ENCODE measurements at regions not wholly inside any gene's neighbourhood (a gene's known extent, or its start where the extent isn't known, plus 50 kb on each side); places are given as distances from the start of the nearest gene placed in this dataset.

DNA sequence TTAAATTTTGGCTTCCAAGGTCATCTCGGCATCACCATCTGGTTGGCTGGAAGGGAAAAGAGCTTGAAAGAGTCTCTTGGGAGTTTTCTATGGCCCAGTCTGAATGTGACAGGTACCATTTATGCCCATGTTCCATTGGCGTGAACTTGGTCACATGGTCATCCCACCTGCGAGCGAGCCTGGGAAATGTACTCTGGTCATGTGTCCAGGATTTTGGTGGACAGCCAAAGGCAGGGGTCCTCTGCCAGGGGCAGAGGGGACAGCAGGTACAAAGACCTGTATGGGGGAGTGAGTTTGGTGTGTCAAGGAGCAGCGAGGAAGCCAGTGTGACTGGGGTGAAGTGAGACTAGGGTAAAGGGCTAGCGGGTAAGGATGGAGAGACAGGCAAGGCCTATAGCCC is 112.6 kb downstream of the CDC5L start:
- DNase-seq (ENCODE audit: low read depth in 3 of 3, low spot score in 2 of 3), result no peak

DNA sequence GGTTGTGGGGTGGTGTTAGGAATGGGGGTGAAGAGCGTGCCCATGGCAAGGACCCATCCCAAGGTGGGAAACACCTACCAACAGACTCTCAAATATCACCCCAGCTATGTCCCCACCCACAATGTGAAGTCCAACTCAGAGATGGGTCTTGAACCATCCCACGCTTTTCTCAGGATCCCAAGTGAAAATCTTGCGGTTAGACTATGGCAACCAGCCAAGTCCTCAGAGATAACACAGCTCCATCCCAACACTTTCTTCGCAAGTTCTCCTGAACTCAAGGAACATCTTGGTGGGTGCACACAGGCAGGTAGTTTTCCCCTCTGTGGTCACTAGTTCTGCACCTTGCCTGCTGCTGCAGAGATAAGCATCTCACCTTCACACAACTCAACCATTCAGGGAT is 116.0 kb downstream of the CDC5L start:
- DNase-seq (ENCODE audit: low read depth in 3 of 3, low spot score in 2 of 3), result no peak

DNA sequence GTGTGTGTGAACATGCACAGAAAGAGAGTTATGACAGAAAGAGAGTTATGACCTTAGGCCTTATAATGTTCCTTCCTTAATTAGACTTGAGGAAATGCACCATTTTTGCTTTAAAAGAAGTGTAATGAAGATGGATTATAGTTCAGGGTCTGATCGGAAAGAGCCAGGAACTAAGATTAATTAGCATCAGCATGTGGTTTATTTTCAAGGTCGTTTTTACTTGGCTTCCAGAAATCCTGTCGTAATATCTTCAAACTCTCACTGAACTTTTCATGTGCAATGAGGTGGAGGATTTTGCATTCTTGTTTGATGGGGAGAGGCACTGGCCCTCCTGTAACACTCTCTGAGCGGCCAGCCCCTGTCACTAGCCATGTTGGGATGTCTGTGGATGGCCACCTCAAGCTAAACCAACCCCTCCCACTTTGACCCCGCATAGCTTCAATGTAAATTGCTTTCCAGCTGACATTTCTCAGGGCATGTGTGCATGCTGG is 116.8 kb downstream of the CDC5L start:
- peak; percentile 51 to 64 (median 51) for DNase-seq (ENCODE audit: low read depth in 3 of 3, low spot score in 2 of 3)

DNA sequence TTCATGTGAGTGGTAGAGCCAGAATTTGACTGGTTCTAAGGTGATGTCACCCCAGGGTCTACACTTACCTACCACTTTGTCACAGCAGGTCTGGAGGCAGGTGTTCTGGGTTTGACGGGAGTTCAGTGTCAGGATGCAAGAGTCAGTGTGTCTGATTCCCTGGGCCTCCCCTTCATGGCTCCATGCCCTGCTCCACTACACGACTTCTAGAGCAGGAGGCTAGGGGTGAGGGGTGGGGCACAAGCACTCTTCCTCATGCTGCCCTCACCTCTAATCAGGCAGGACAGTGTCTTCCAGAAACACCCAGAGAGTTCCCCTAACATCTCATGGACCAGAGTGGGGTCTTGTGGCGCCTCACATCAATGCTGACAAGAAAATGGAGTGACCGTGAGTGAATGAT is 118.2 kb downstream of the CDC5L start:
- no peak for DNase-seq (ENCODE audit: low read depth in 3 of 3, low spot score in 2 of 3)

DNA sequence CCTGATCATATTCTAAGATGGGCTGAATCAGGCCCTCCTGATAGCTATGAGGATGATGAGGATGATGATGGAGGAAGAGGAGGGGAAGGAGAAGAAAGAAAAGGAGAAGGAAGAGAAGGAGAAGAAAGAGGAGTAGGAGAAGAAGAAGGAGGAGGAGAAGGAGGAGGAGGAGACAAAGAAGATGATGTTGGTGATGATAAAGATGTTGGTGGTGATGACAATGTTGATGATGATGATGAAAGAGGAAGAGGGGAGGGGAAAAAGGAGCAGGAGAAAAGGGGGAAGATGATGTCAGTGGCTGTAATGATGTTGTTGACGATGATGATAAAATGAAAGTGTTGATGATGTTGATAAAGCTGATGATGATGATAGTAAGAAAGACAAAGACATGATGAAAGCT is 119.5 kb downstream of the CDC5L start:
- no peak for DNase-seq (ENCODE audit: low read depth in 3 of 3, low spot score in 2 of 3)

DNA sequence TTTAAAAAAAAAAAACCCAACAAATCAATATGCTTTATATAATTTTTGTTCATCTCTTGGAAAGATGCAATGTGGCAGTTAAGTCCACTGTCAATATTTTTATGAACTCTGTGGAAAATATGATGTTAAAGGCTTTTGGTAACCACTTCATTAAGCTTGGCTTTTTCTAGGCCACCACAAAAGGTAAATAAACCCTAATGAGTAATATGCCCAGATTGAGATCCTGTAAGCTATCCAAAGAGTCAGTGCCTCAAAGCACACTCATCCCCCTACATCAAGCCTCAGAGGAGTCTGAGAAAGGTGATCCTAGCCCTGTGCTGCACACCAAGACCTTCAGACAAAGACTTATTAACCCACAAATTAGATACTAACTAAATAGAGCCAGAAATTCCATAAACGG is 121.1 kb downstream of the CDC5L start:
- no peak for DNase-seq (ENCODE audit: low read depth in 3 of 3, low spot score in 2 of 3)

DNA sequence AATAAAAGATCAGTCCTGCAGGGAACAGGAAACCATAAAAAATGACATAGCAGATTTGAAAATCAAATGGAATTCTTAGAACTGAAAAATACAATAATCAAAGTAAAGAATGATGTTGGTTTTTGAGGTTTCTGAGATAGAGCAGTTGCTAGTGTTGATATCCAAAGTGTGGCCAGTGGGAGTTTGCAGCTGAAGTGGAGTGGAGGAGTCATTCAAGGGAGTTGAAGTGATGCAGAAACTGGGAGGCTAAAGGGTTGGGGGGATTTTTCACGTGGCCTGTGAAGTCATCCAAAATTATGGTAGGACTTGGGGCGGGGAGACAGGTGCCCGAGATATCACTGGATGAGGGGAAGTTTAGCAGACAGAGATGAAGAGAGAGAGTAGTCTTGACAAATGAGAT is 123.6 kb downstream of the CDC5L start:
- DNase-seq (ENCODE audit: low read depth in 3 of 3, low spot score in 2 of 3), result no peak

DNA sequence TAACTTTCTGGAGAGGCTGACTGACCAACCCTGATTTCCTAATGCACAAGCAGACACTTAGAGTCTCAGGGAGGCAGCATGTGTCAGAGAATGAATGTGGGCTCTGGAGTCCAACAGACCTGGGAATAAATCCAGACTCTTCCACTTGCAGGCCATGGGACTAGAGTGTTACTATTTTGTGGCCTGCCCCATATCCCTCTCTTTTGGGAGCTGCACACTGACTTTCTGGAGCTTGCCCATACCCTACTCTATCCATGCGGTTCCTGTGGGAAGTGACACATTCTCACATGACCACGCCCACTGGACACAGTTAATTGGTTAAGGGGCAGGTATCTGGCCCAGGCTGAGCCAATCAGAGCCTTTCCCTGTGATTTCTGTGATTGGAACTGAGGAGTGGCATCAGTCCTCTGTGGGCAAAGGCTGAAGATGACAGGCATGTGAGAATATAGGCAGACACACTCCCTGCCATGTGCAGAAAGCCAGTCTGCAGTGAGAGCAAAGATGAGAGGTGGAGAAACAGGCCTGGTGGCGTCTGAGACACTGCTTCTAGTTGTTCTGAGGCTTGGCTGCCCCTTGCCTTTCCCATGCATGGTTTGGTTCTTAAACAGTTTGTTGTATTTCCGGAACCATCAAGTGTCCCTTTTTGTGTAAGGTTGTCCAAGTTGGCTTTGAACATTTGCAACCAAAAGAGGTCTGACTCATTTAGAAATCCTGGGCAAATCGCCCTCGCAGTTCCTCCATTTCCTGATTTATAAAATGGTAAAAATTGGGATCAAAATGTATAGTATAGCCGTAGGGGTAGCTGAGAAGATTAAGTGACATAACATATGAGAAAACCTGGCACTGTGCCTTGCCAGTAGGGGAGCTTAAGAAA is 125.6 kb downstream of the CDC5L start:
- no peak for DNase-seq (ENCODE audit: low read depth in 3 of 3, low spot score in 2 of 3)

DNA sequence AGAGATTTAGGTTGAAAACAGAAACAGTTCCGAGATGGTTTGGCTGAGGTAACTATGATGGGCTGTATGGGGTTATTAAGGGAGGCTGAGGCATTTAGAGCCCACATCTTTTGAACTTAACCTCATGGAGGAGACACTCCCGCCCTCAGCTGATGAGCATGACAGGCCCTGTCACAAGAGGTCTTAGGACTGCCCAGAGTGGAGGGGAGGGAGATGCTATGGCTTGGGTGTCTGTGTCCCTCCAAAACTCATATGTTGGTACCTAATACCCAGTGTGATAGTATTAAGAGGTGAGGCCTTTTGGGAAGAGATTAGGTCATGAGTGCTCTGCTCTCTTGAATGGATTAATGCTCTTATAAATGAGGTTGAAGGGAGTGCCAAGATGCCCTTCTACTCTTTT is 126.6 kb downstream of the CDC5L start:
- DNase-seq (ENCODE audit: low read depth in 3 of 3, low spot score in 2 of 3), result no peak

DNA sequence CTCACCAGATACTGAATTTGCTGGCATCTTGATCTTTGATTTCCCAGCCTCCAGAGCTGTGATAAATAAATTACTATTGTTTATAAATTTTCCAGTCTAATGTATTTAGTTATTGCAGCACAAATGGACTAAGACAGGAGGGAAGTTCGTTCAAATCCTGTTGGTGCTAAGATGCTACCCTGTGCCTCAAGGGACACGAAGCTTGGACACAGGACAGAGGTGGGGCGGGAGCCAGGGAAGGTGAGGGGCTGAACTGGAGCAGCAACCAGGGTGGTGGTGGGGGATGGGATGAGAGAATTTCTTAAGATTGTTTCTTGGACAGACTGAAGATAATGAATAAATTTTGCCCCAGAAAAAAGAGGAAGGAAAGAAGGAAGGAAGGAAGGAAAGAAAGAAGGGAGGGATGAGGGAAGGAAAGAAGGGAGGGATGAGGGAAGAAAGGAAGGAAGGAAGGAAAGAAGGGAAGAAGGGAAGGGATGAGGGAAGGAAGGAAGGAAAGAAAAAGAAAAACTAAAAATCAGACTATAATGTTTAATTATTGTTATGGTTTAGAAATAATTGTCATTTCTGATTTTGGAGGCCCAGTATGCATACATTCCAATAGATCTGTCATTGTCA is 127.2 kb downstream of the CDC5L start:
- no peak for DNase-seq (ENCODE audit: low read depth in 3 of 3, low spot score in 2 of 3)

DNA sequence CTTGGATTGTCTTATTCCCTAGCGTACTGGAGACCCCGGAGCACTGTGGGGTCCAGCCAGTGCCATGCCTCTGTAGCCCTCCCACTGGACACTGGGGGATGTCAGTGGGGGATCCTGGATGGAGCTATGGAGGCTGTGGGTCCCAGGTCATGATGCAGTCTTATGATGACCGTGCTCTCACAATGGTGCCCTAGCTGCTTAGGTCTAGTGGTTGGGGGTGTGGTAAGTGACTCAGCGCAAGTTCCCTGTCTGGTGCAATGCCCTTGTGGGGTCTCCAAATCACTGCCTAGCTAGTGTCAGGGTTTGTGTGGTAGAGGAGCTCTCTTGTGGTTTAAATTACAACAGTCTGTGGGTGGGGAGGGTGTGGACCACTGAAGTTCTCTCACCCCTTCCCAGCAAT is 135.4 kb downstream of the CDC5L start:
- no peak for DNase-seq (ENCODE audit: low read depth in 3 of 3, low spot score in 2 of 3)

DNA sequence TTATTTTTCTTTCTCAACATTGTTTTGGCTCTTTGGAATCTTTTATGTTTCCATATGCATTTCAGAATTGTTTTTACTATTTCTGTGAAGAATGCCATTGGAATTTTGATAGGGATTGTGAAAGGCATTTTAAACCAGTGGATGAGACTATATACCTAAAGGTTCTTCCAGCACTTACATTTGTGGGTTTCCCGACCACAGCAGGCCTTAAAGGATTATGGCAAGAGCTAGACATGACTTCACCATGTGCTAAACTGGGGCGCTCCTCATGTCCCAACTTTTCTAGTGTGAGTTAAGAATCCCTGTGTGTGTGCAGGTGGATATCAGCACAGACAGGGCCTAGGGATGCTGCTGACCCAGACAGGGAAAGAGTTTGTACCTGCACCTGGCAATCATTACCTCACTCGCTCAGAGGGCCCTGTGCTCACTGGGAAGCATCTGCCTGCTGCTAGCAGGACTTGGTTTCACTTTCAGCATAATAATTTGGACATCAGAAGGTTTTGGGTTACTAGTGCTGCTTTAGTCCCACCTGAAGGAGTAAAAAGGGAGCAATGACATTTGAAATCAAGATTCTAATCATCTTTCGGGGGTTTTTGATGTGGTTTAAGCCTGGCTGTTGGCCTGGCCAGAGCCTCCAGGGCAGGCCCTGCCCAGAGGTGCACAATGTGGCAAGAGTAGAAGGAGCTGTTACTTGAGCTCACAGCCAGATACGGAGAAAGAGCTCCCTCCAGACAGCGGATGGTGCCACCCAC is 137.1 kb downstream of the CDC5L start:
- DNase-seq (ENCODE audit: low read depth in 3 of 3, low spot score in 2 of 3), result no peak

DNA sequence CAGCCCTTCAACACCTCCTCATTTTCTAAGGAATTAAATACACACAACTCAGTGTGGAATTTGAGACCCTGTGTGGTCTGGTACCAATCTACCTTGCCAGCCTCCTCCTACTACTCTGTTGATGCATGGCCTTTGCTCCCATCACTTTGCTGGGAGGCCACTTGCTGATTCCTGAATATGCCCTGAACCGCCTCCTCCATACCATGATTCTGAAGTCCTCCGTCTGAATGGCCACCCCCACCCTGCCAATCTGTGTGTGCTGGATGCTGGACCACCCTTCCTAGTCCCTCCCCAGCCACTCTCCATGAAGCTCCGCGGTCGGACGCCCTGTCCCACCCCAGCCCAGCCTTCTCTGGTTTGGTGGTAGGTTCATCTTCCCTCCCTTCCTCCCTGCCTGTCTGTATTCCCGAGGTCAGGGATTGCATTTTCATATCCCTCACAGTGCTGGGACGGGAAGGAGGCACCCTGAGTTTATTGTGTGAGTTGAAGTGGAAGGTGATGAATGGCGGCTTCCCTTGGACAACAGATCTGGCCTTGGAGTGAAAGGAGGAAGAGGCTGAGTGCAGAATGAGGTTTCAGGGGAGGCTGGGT is 138.3 kb downstream of the CDC5L start:
- DNase-seq (ENCODE audit: low read depth in 3 of 3, low spot score in 2 of 3), result no peak

DNA sequence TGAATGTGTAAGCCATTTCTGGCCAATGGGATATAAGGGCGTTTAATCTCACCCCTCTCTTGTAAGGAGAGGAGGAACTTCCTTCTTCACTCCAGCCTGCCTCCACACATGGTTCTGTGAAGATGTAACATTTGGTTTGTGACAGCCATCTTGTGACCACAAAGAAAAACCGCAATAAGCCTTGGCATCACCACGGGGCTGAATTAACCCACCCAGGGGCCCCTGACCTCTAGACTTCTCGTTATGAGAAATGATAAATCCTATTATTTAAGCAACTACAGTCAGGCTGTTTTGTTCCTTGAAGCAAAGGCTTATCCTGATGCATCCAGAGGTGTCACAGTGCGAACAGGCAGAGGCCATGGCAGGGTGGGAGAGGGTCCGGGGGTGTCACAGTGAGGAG is 139.7 kb downstream of the CDC5L start:
- DNase-seq (ENCODE audit: low read depth in 3 of 3, low spot score in 2 of 3), result no peak

DNA sequence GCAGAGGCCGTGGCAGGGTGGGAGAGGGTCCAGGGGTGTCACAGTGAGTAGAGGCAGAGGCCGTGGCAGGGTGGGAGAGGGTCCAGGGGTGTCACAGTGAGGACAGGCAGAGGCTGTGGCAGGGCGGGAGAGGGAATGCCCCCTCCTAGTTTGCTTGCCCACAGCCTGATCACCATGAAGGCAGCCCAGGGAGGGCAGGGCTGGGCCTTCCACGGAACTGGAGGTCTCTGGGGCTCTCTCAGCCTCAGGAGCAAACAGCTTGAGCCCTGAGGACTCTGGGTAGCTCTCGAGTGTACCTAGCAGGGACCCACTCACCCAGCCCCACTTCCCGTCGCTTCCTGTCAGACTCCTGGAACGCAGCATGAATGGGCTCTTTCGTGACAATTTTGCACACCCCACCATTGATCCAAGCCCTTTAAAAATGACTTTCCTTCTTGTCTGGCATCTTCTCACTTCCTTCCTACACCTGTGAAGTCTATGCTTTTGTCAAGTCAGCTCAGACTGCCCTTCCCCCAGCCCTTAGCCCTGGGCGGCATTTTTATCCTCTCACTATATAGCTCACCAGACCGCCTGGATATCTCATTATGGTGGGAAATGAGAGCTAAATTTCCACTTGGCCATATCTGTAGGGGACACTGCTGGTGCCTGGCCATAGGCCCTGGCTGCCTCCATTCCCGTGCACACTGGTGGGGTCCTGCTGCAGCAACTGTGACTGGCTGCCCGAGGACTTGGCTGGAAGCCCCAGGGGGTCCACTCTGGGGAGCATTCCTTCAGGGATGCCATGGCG is 140.3 kb downstream of the CDC5L start:
- no peak for DNase-seq (ENCODE audit: low read depth in 3 of 3, low spot score in 2 of 3)

DNA sequence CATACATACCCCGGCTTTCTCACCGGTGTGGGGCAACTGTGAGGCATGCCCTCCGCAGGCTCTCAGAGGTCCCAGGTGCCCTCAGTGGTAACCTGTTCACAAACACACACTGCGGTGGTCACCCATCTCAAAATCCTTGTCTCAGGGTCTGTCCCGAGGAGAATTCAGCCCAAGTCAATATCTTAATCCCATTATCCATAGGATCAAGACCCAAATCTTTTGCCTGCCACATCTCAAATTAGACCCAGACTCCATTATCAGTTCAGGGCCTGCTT is 140.8 kb downstream of the CDC5L start:
- no peak for DNase-seq (ENCODE audit: low read depth in 3 of 3, low spot score in 2 of 3)

DNA sequence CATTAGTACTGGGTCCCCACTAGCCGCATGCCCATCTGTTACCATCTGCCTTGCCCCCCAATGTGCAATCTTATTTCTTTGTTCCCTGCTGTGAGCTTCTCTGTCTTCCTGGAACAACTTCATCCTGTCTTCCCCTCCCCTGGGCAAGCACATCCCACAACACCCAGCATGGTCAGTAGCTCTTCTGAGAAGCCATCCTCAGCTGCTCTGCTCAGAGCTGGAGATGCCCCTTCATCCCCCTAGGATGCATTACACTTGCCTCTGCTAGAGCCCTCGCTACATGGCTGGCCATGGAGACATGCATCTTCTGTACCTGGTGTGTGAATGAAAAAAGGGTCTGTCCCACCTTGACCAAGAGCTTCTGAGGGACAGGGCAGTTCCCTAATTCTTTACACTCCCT is 141.2 kb downstream of the CDC5L start:
- no peak for DNase-seq (ENCODE audit: low read depth in 3 of 3, low spot score in 2 of 3)

DNA sequence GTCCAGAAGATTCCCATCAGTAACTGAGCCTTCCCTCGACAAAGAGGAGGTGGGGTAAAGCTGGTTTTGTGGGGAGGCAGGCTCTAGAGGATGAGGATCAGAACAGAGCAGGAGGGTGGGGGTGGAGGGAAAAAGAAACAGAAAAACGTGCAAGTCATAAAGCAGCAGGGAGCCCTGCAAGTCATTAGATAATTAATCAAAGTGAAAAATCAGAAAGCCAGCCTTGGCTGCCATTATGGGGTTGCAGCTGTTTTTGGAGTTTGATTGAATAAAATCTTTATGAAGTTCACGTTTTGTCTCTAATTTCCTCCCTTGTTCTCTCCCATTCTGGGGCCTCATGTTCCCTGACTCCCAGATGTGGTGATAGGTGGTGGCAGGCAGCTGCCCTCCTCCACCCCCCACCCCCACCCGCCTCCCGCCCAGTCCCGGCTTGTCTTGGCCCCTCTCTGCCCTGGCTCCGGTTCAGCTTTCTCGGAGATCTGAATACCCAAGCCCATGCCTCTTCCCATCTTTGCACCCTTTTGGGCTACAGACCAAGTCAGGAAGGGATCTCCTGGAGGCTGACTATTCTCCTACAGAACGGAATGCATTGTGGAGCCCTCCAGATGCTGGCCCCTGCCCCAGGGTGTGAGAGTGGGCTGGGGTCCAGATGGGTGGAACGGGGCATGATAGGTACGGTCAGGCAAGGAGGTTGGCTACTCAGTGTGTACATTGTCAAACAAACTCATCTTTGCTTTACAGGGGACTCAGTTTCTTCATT is 141.8 kb downstream of the CDC5L start:
- no peak for DNase-seq (ENCODE audit: low read depth in 3 of 3, low spot score in 2 of 3)

DNA sequence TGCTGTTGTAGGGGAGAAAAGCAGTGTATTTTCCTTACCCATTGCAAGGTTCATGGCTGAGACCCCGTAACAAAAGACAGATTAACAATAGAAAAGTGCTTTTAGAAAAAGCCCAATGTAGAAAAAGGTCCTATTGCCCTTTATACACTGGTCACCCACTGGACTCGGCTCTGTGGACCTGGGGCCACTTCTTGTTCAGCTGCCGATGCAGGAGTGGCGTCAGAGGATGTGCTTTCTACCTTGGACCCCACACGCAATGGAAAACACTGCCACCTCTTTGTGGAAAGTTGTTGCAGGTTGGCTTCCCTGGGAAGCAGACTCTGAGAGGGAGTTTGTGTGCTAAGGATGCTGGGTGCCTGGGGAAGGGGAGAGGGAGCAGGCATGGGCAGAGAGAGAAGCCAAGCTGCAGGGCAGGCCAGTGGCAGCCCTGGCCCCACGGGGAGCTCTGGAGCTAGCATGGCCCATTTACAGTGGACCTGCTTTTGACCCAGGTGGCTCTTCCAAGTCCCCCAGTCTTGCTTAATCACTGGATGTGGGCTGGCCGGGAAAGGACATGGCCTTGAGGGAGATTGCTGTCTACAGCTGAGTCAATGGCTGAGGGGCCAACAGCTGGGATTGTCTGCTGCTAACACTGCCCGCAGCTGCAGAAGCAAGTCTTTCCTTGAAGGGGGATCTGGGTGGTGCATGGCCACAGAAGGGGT is 142.9 kb downstream of the CDC5L start:
- DNase-seq (ENCODE audit: low read depth in 3 of 3, low spot score in 2 of 3), result no peak

DNA sequence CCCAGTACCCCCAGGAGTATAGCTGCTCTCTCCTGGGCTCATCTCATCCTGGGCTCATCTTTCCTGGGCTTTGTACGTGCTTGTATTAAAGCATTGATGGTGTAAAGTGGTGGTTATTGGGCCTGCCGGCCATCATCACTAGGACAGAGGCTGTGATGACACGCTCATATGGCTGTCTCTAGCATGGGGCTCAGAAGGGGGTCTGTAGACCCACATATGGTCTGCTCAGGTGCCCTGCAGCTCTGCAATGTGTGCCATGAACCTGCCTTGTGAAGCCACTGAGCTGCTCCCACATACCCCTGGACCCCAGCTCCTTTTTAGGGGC is 143.4 kb downstream of the CDC5L start:
- DNase-seq (ENCODE audit: low read depth in 3 of 3, low spot score in 2 of 3), result no peak

All from right renal cortex interstitium (tissue), 3 donors.